GM10266 (cell line): ENCODE measurements at regions not wholly inside any gene's neighbourhood (a gene's known extent, or its start where the extent isn't known, plus 50 kb on each side); places are given as distances from the start of the nearest gene placed in this dataset.

Experiments
- DNase-seq: peaks from one replicate; pipeline ENCODE4 v3.0.0; 2012; ENCODE audit errors: extremely low spot score
- CTCF ChIP-seq: IDR thresholded peaks from 2 replicates; pipeline ENCODE4 v1.5.1; 2012; ENCODE audit warnings: mild to moderate bottlenecking, low read depth; ENCODE audit not compliant: control insufficient read depth, insufficient read depth; ENCODE audit errors: missing control alignments

GRCh38 chr5:72693546-72694205 lies 122.8 kb upstream of the TNPO1 start:
- no peak for TF ChIP-seq CTCF
- DNase-seq = no peak

GRCh38 chr5:72692651-72693442 lies 123.6 kb upstream of the TNPO1 start:
- TF ChIP-seq CTCF = no peak
- DNase-seq = no peak

- no peak for DNase-seq
- TF ChIP-seq CTCF = no peak
These were observed 124.2 kb upstream of the TNPO1 start for GRCh38 chr5:72692231-72692637.

- DNase-seq = no peak
- no peak for TF ChIP-seq CTCF
These were observed 124.7 kb upstream of the TNPO1 start for GRCh38 chr5:72691751-72692150.

- no peak for TF ChIP-seq CTCF
These were observed 127.5 kb upstream of the TNPO1 start for GRCh38 chr5:72688916-72689315.

GRCh38 chr5:72687288-72687687 lies 129.2 kb upstream of the TNPO1 start:
- TF ChIP-seq CTCF = no peak
- DNase-seq = no peak

More at GRCh38 chr5:72688916-72689315, 127.5 kb upstream of the TNPO1 start:
- no peak for DNase-seq

GRCh38 chr5:72682561-72682960 lies 133.9 kb upstream of the TNPO1 start:
- DNase-seq = no peak
- TF ChIP-seq CTCF = no peak
